ENCODE measurements at regions not wholly inside any gene's neighbourhood (a gene's known extent, or its start where the extent isn't known, plus 50 kb on each side); places are given as distances from the start of the nearest gene placed in this dataset.

DNA sequence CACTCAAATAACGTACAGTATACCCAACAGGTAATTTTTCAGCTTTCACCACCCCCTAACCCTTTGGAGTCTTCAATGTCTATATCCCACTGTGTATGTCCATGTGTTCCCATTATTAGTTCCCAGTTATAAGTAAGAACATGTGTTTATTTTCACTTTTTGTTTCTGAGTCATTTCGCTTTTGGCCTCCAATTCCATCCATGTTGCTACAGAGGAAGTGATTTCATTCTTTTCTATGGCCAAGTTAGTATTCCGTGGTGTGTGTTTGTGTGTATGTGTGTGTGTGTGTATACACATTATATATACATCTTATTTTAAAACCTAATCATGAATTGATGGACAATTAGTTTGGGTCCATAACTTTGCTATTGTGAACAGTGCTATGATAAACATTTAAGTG is 464.4 kb downstream of the CMPK2 start:
- TF ChIP-seq, protein P1, sequence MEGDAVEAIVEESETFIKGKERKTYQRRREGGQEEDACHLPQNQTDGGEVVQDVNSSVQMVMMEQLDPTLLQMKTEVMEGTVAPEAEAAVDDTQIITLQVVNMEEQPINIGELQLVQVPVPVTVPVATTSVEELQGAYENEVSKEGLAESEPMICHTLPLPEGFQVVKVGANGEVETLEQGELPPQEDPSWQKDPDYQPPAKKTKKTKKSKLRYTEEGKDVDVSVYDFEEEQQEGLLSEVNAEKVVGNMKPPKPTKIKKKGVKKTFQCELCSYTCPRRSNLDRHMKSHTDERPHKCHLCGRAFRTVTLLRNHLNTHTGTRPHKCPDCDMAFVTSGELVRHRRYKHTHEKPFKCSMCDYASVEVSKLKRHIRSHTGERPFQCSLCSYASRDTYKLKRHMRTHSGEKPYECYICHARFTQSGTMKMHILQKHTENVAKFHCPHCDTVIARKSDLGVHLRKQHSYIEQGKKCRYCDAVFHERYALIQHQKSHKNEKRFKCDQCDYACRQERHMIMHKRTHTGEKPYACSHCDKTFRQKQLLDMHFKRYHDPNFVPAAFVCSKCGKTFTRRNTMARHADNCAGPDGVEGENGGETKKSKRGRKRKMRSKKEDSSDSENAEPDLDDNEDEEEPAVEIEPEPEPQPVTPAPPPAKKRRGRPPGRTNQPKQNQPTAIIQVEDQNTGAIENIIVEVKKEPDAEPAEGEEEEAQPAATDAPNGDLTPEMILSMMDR (optimal IDR thresholded peaks at IDR 0.05 in 1 of 3, IDR thresholded peaks at IDR 0.05 in 1 of 3, conservative IDR thresholded peaks at IDR 0.05 in 1 of 3; ENCODE audit: extremely low read depth in 1 of 3, insufficient read depth in 2 of 3, low read length in 3 of 3) = no peak
- TF ChIP-seq EZH2 (IDR thresholded peaks at IDR 0.05; ENCODE audit: low read length) = no peak
